AG10803 (cell line): ENCODE measurements at regions not wholly inside any gene's neighbourhood (a gene's known extent, or its start where the extent isn't known, plus 50 kb on each side); places are given as distances from the start of the nearest gene placed in this dataset.

Source experiments
- DNase-seq: peaks from one replicate; pipeline ENCODE4 v3.0.0; 2010; ENCODE audit warnings: low read depth
- H3K4me3 ChIP-seq: 2 replicates; pipeline ENCODE4 v1.5.1; 2011; ENCODE audit warnings: mild to moderate bottlenecking, low read length, control low read depth
- TF ChIP-seq, protein P1 (sequence below): conservative IDR thresholded peaks from 2 replicates; pipeline ENCODE4 v1.5.1; 2011; ENCODE audit warnings: mild to moderate bottlenecking, low read length, control low read depth, inconsistent platforms

DNA sequence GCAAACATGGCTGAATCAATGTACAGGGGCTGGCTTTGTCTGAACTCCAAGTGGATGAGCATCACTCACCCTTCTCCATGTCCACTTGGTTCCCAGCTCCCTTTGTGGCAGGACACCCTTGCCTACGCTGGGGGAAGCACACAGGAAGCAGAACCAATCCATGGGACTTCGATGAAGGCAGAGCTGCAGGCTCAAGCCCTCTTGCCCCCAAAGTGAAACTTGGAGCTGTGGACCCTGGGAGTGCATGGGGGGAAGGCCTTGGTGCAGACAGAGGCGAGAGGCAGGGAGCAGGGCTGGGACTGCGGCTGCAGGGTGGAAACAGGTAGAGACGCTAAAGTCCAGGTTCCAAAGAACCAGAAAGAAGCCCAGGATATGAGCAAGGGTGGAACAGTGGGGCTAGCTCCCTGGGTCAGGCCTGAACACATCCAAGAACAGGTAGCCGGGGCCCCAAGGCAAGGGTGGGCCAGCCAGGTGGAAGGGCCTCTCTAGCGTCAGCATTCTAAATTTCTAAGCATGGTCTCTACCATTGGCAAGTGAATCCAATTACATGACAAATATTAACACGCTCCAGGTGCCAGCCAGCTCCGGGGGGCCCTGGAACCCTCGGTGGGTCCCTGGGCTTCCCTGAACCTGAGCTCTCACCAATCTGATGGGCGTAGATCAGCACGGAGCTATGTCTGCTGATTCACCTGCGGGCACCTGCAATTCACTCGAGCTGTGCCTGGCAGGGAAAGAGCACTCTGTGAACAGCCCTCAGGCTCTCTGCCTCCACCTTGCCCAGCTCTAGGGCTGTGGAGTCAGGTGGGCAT, 532.8 kb downstream of the BRD1 start:
- no peak for DNase-seq
- no peak overlapping the region for H3K4me3 ChIP-seq

DNA sequence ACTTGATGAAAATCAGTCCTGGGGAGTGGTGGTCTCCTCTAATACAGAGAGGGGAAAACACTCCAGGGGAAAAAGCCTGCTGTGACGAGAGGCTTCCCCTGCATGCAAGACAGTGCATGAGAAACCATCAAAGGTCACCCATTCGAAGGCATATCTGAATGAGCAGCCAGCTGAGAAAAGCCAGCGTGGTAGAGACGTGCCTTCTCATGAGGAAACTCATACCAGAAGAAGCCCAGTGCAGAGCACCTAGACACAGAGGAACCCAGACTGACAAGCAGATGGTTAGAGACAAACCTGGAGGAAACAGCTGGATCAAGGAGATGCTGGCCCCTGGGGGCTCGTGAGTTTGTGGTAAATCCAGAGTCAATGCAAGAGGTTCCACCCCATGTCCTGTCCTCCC, 534.8 kb downstream of the BRD1 start:
- no peak overlapping the region for H3K4me3 ChIP-seq
- DNase-seq = no peak
- TF ChIP-seq, protein P1, sequence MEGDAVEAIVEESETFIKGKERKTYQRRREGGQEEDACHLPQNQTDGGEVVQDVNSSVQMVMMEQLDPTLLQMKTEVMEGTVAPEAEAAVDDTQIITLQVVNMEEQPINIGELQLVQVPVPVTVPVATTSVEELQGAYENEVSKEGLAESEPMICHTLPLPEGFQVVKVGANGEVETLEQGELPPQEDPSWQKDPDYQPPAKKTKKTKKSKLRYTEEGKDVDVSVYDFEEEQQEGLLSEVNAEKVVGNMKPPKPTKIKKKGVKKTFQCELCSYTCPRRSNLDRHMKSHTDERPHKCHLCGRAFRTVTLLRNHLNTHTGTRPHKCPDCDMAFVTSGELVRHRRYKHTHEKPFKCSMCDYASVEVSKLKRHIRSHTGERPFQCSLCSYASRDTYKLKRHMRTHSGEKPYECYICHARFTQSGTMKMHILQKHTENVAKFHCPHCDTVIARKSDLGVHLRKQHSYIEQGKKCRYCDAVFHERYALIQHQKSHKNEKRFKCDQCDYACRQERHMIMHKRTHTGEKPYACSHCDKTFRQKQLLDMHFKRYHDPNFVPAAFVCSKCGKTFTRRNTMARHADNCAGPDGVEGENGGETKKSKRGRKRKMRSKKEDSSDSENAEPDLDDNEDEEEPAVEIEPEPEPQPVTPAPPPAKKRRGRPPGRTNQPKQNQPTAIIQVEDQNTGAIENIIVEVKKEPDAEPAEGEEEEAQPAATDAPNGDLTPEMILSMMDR = no peak

More for the DNA sequence above, 532.8 kb downstream of the BRD1 start:
- TF ChIP-seq, protein P1 = no peak

DNA sequence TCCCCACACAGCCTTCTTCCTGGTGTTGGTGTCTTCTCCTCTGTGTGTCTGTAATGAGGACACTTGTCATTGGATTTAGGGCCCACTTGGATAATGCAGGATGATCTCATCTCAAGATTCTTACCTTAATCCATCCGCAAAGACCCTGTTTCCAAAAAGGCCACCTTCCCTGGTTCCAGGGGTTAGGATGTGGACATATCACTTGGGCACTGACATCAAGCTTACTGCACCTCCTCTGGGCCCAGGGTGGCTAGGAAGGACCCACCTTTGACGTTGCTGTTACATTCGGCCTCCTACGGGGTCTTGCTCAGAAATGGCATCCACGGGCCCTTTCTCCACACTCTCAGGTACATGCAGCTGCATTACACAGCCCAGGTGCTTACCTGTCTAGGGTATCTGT, 535.9 kb downstream of the BRD1 start:
- H3K4me3 ChIP-seq = no peak overlapping the region
- TF ChIP-seq, protein P1 = no peak
- no peak for DNase-seq

DNA sequence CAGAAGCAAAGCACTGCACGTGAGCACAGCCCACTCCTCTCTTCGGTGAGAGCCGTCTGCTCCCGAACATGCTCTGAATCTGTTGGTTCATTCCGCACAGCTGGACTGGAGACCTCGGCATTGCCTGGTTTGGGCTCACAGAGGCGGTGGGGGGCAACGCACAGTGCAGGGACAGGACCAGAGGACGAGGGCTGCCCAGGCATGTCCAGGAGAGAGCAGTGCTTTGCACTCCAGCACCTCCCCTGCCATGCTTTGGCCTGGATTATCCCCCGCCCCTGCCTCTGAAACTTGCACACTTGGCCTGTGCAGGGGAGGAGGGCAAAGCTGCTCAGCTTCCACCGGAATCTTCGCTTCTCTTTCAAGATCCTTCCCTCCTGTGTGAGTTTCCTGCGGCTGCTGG, 536.5 kb downstream of the BRD1 start:
- H3K4me3 ChIP-seq = no peak overlapping the region
- no peak for DNase-seq
- TF ChIP-seq, protein P1 = no peak

DNA sequence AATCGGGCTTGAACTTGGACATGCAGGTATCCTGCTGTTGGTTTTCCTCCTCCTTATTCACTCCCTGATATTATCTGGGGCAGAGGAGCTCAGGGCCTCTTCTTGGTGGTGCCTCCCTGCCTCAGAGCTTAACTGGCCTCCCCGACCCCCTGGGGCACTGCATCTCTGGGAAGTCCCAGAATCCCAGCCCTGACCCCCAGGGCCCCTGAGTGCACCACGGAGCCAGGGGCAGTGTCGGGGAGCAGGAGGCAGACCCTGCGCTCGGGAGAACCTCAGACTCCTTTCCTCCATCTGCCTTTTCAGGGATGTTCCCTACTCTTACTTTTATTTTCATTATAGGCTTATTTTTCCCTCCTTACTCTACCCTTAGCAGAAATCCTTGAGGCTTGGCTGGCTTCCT, 537.0 kb downstream of the BRD1 start:
- TF ChIP-seq, protein P1 = no peak
- DNase-seq = no peak
- H3K4me3 ChIP-seq = no peak overlapping the region

DNA sequence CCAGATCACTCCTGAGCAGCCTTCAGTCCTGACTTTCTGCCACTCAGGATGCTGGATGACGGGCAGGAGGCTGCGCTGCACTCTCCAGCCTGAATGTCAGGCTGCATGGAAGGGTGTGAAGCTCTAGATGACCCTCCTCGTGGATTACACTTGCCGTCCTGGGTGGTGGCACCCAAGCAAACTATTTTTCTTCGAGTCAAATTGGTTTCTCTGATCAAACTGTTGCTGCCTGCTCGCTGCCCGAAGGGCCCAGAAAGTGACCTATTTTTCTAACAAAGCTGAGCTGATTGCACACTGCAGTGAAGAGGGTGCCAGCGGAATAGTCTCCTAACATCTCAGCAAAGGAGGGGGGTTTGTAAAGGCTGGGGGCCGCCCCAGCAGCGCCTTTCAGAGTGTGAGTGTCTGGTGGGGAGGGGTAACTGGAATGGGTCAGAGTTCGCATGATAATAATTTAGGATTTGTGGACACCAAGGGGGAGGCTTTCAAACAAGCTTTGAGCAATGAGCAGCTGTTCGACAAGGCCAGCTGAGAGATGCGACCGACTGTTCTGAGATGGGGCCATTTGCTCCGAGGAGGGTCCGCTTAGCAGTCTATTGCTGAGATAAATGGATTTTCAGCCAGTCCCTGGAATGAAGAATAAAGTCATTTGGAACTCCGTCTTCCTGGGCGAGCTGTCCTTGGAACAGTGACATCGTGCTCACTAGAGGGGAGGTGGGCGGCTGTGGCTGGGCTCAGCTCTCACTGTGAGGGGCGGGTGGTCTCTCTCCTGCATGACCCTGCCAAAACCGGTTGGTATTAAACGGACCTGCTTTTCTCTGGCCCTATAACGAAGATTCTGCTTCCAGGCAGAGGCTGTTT, 537.6 kb downstream of the BRD1 start:
- H3K4me3 ChIP-seq = no peak overlapping the region
- TF ChIP-seq, protein P1 = no peak
- DNase-seq = no peak
